ENCODE measurements at regions not wholly inside any gene's neighbourhood (a gene's known extent, or its start where the extent isn't known, plus 50 kb on each side); places are given as distances from the start of the nearest gene placed in this dataset.

GRCh38 chr2:134190807-134191203 is 63.1 kb upstream of the MGAT5 start:
- peaks cover 3% of the 10 kb centered on the region; the same call in 1 of the 2 replicates for H3K79me2 ChIP-seq (ENCODE audit: insufficient read depth, low read length)
- Mint-ChIP-seq H3K36me3 (ENCODE audit: insufficient read depth in 1 of 3, low read depth in 3 of 3) (peaks cover 0 to 4% (median 3%) of the 10 kb centered on the region in 3 experiments; a peak in 2 of 7 replicates), H3K27ac (peak overlapping the region in 1 of 3 experiments; percentile 38; a peak in 1 of 7 replicates), H3K4me3 (no peak overlapping the region), H3K9me3 (no peaks in the 10 kb centered on the region), H3K27me3 (ENCODE audit: low read depth) (no peaks in the 10 kb centered on the region), H3K4me1 (peaks cover 8 to 13% of the 10 kb centered on the region in 2 experiments; a peak in 3 of 4 replicates)
- H4K91ac ChIP-seq (ENCODE audit: insufficient read length, low read depth, low read length), result no peak overlapping the region
- H3K18ac ChIP-seq (ENCODE audit: insufficient read length, low read depth, low read length), result no peak overlapping the region
- H2AK5ac ChIP-seq (ENCODE audit: insufficient read length, low read length), result no peak overlapping the region
- H3K4me1 ChIP-seq (ENCODE audit: insufficient read depth, low read length), result no peaks in the 10 kb centered on the region; the same call in 1 of the 2 replicates
- no peaks in the 10 kb centered on the region for H3K9me3 ChIP-seq (ENCODE audit: control insufficient read depth, low read depth, low read length)
- H3K14ac ChIP-seq (ENCODE audit: insufficient read depth, low read length), result no peak overlapping the region
- H2AFZ ChIP-seq (ENCODE audit: low read length), result no peak overlapping the region
- no peak overlapping the region for H3K4me2 ChIP-seq (ENCODE audit: insufficient read depth, insufficient read length, low read length)
- no peak overlapping the region for H2BK120ac ChIP-seq (ENCODE audit: low read depth, low read length, poor library complexity, severe bottlenecking)
- no peak overlapping the region for H3K4ac ChIP-seq (ENCODE audit: low read depth, low read length)
- H3K23me2 ChIP-seq (ENCODE audit: insufficient read length, low read depth, low read length, poor library complexity, severe bottlenecking), result no peaks in the 10 kb centered on the region
- WGBS (ENCODE audit: extremely low coverage, insufficient read length, low lambda C conversion rate), result no CpG with 5 or more reads among the region's 8 CpGs
- no peak overlapping the region for H4K8ac ChIP-seq (replicated peaks; ENCODE audit: insufficient read length, low read depth, low read length)
- H3K23ac ChIP-seq (ENCODE audit: insufficient read length, low read depth, low read length), result no peak overlapping the region
- H3K27ac ChIP-seq (ENCODE audit: insufficient read length, low read depth, low read length), result no peak overlapping the region
- H3K79me1 ChIP-seq (ENCODE audit: insufficient read depth, low read depth, low read length, poor library complexity, severe bottlenecking), result peaks cover 4% of the 10 kb centered on the region
- H4K20me1 ChIP-seq (ENCODE audit: control insufficient read depth, insufficient read depth, insufficient read length), result no peaks in the 10 kb centered on the region
- TF ChIP-seq CTCF (conservative IDR thresholded peaks at IDR 0.05), result no peak
- no peak overlapping the region for H2BK20ac ChIP-seq (ENCODE audit: low read depth, low read length, poor library complexity, severe bottlenecking)
- H2BK15ac ChIP-seq (ENCODE audit: low read depth, low read length), result no peak overlapping the region
- H3K9ac ChIP-seq (ENCODE audit: extremely low read depth, insufficient read length, low read length), result no peak overlapping the region
- no peak overlapping the region for H3T11ph ChIP-seq (ENCODE audit: low read length)
- H2BK5ac ChIP-seq (ENCODE audit: insufficient read length, low read length), result no peak overlapping the region
- DNase-seq, result no peak
- H2BK12ac ChIP-seq (ENCODE audit: insufficient read length, low read depth, low read length), result no peak overlapping the region
- H3K56ac ChIP-seq (ENCODE audit: insufficient read length, low read depth, low read length), result no peak overlapping the region
- H4K5ac ChIP-seq (ENCODE audit: insufficient read length, low read depth, low read length), result no peak overlapping the region
- no peaks in the 10 kb centered on the region for H3K27me3 ChIP-seq (ENCODE audit: insufficient read depth, low read length)
